ENCODE measurements at regions not wholly inside any gene's neighbourhood (a gene's known extent, or its start where the extent isn't known, plus 50 kb on each side); places are given as distances from the start of the nearest gene placed in this dataset.

- DNase-seq (ENCODE audit: low read depth in 2 of 3, low spot score in 2 of 3): no peak
Measured at GRCh38 chr15:93179700-93180102, 90.7 kb upstream of the RGMA start.

- no peak for DNase-seq (ENCODE audit: low read depth in 2 of 3, low spot score in 2 of 3)
Measured at GRCh38 chr15:93179072-93179471, 90.1 kb upstream of the RGMA start.

- DNase-seq (ENCODE audit: low read depth in 2 of 3, low spot score in 2 of 3): no peak
Measured at GRCh38 chr15:93178371-93178770, 89.4 kb upstream of the RGMA start.

- DNase-seq (ENCODE audit: low read depth in 2 of 3, low spot score in 2 of 3): no peak
Measured at GRCh38 chr15:93176065-93176464, 87.1 kb upstream of the RGMA start.

- DNase-seq (ENCODE audit: low read depth in 2 of 3, low spot score in 2 of 3): no peak
Measured at GRCh38 chr15:93174836-93175235, 85.8 kb upstream of the RGMA start.

GRCh38 chr15:93173369-93173768 lies 84.4 kb upstream of the RGMA start:
- DNase-seq (ENCODE audit: low read depth in 2 of 3, low spot score in 2 of 3): no peak

GRCh38 chr15:93171476-93171875 lies 82.5 kb upstream of the RGMA start:
- no peak for DNase-seq (ENCODE audit: low read depth in 2 of 3, low spot score in 2 of 3)

GRCh38 chr15:93170329-93170728 lies 81.3 kb upstream of the RGMA start:
- no peak for DNase-seq (ENCODE audit: low read depth in 2 of 3, low spot score in 2 of 3)

GRCh38 chr15:93168910-93169309 lies 79.9 kb upstream of the RGMA start:
- no peak for DNase-seq (ENCODE audit: low read depth in 2 of 3, low spot score in 2 of 3)

GRCh38 chr15:93167291-93167690 lies 78.3 kb upstream of the RGMA start:
- DNase-seq (ENCODE audit: low read depth in 2 of 3, low spot score in 2 of 3): no peak

GRCh38 chr15:93166675-93167074 lies 77.7 kb upstream of the RGMA start:
- no peak for DNase-seq (ENCODE audit: low read depth in 2 of 3, low spot score in 2 of 3)

GRCh38 chr15:93165734-93166470 lies 76.9 kb upstream of the RGMA start:
- DNase-seq (ENCODE audit: low read depth in 2 of 3, low spot score in 2 of 3): no peak

- no peak for DNase-seq (ENCODE audit: low read depth in 2 of 3, low spot score in 2 of 3)
Measured at GRCh38 chr15:93164409-93164808, 75.4 kb upstream of the RGMA start.

GRCh38 chr15:93162560-93162959 lies 73.5 kb upstream of the RGMA start:
- no peak for DNase-seq (ENCODE audit: low read depth in 2 of 3, low spot score in 2 of 3)

GRCh38 chr15:93159930-93160329 lies 70.9 kb upstream of the RGMA start:
- DNase-seq (ENCODE audit: low read depth in 2 of 3, low spot score in 2 of 3): no peak

GRCh38 chr15:93158097-93158900 lies 69.3 kb upstream of the RGMA start:
- no peak for DNase-seq (ENCODE audit: low read depth in 2 of 3, low spot score in 2 of 3)

GRCh38 chr15:93154666-93155065 lies 65.7 kb upstream of the RGMA start:
- no peak for DNase-seq (ENCODE audit: low read depth in 2 of 3, low spot score in 2 of 3)

GRCh38 chr15:93152951-93153350 lies 63.9 kb upstream of the RGMA start:
- DNase-seq (ENCODE audit: low read depth in 2 of 3, low spot score in 2 of 3): no peak

GRCh38 chr15:93152360-93152759 lies 63.3 kb upstream of the RGMA start:
- peak in 1 of 3 experiments; percentile 2 for DNase-seq (ENCODE audit: low read depth in 2 of 3, low spot score in 2 of 3)

- no peak for DNase-seq (ENCODE audit: low read depth in 2 of 3, low spot score in 2 of 3)
Measured at GRCh38 chr15:93150910-93151881, 62.2 kb upstream of the RGMA start.

- DNase-seq (ENCODE audit: low read depth in 2 of 3, low spot score in 2 of 3): no peak
Measured at GRCh38 chr15:93146601-93147000, 57.6 kb upstream of the RGMA start.
